Skeletal muscle tissue (tissue), 3 donors: ENCODE measurements at regions not wholly inside any gene's neighbourhood (a gene's known extent, or its start where the extent isn't known, plus 50 kb on each side); places are given as distances from the start of the nearest gene placed in this dataset.
"Not testable (repeated sequence)": the region's sequence is repeated elsewhere in the genome, so short reads cannot be mapped to it uniquely, and the experiment has no call there.

Source experiments
- H3K27ac ChIP-seq: one replicate; pipeline ENCODE4 v1.7.0; 2013; ENCODE audit warnings: mild to moderate bottlenecking, low read depth, low read length, inconsistent platforms
- H3K27me3 ChIP-seq, 3 donors: one replicate each; pipeline ENCODE4 v1.7.0; 2013; ENCODE audit warnings: low read length in 3 of 3; ENCODE audit not compliant: control insufficient read depth in 3 of 3, insufficient read depth in 3 of 3
- H3K36me3 ChIP-seq, 3 donors: one replicate each; pipeline ENCODE4 v1.7.0; 2013; ENCODE audit warnings: low read length in 3 of 3; ENCODE audit not compliant: control insufficient read depth in 3 of 3, insufficient read depth in 3 of 3
- H3K4me1 ChIP-seq, 3 donors: one replicate each; pipeline ENCODE4 v1.7.0; 2013; ENCODE audit warnings: low read length in 3 of 3, mild to moderate bottlenecking in 3 of 3; ENCODE audit not compliant: control insufficient read depth in 3 of 3, insufficient read depth in 3 of 3
- H3K4me3 ChIP-seq, 3 donors: one replicate each; pipeline ENCODE4 v1.7.0; 2013; ENCODE audit warnings: low read length in 3 of 3
- H3K9ac ChIP-seq, 3 donors: one replicate each; pipeline ENCODE4 v1.7.0; 2013; ENCODE audit warnings: low read length in 3 of 3, mild to moderate bottlenecking in 3 of 3, moderate library complexity in 2 of 3, low read depth in 1 of 3
- H3K9me3 ChIP-seq, 3 donors: one replicate each; pipeline ENCODE4 v1.7.0; 2013; ENCODE audit warnings: low read length in 3 of 3; ENCODE audit not compliant: control insufficient read depth in 3 of 3
- donor health status: Osteomylitis.

- Histone ChIP-seq H3K9ac (no peak overlapping the region), H3K27ac (no peak overlapping the region), H3K4me1 (no peaks in the 10 kb centered on the region), H3K9me3 (no peaks in the 10 kb centered on the region), H3K4me3 (no peak overlapping the region), H3K36me3 (no peaks in the 10 kb centered on the region), H3K27me3 (no peaks in the 10 kb centered on the region)
Measured at GRCh38 chr6:85063611-85064010, 299.2 kb upstream of the TBX18 start.

GRCh38 chr6:85062884-85063283 is 298.5 kb upstream of the TBX18 start:
- no peak overlapping the region for H3K9ac ChIP-seq
- H3K27ac ChIP-seq, result no peak overlapping the region
- no peaks in the 10 kb centered on the region for H3K4me1 ChIP-seq
- no peaks in the 10 kb centered on the region for H3K27me3 ChIP-seq
- H3K9me3 ChIP-seq, result no peaks in the 10 kb centered on the region
- H3K4me3 ChIP-seq, result no peak overlapping the region
- no peaks in the 10 kb centered on the region for H3K36me3 ChIP-seq

- no peaks in the 10 kb centered on the region for H3K27me3 ChIP-seq
- no peak overlapping the region for H3K9ac ChIP-seq
- H3K4me3 ChIP-seq, result no peak overlapping the region
- no peaks in the 10 kb centered on the region for H3K4me1 ChIP-seq
- H3K9me3 ChIP-seq, result no peaks in the 10 kb centered on the region
- no peak overlapping the region for H3K27ac ChIP-seq
- no peaks in the 10 kb centered on the region for H3K36me3 ChIP-seq
Measured at GRCh38 chr6:85058806-85059205, 294.4 kb upstream of the TBX18 start.

- H3K36me3 ChIP-seq, result no peaks in the 10 kb centered on the region
- no peaks in the 10 kb centered on the region for H3K4me1 ChIP-seq
- no peaks in the 10 kb centered on the region for H3K27me3 ChIP-seq
- no peaks in the 10 kb centered on the region for H3K9me3 ChIP-seq
- H3K9ac ChIP-seq, result no peak overlapping the region
- no peak overlapping the region for H3K4me3 ChIP-seq
- no peak overlapping the region for H3K27ac ChIP-seq
Measured at GRCh38 chr6:85050149-85050548, 285.8 kb upstream of the TBX18 start.

- Histone ChIP-seq H3K36me3 (no peaks in the 10 kb centered on the region), H3K27me3 (no peaks in the 10 kb centered on the region), H3K9me3 (no peaks in the 10 kb centered on the region), H3K9ac (no peak overlapping the region), H3K4me1 (no peaks in the 10 kb centered on the region), H3K4me3 (no peak overlapping the region), H3K27ac (no peak overlapping the region)
Measured at GRCh38 chr6:85049282-85049681, 284.9 kb upstream of the TBX18 start.

- Histone ChIP-seq H3K9me3 (no peaks in the 10 kb centered on the region), H3K9ac (no peak overlapping the region), H3K4me1 (no peaks in the 10 kb centered on the region), H3K27ac (no peak overlapping the region), H3K4me3 (no peak overlapping the region), H3K36me3 (no peaks in the 10 kb centered on the region), H3K27me3 (no peaks in the 10 kb centered on the region)
Measured at GRCh38 chr6:85047818-85048217, 283.4 kb upstream of the TBX18 start.

- not testable (repeated sequence) for H3K9ac ChIP-seq, H3K27me3 ChIP-seq, H3K4me1 ChIP-seq, H3K27ac ChIP-seq, H3K4me3 ChIP-seq, H3K9me3 ChIP-seq, H3K36me3 ChIP-seq
Measured at GRCh38 chr6:85045767-85046166, 281.4 kb upstream of the TBX18 start.

GRCh38 chr6:85044361-85044760 is 280.0 kb upstream of the TBX18 start:
- no peaks in the 10 kb centered on the region for H3K9me3 ChIP-seq
- H3K36me3 ChIP-seq, result no peaks in the 10 kb centered on the region
- no peak overlapping the region for H3K4me3 ChIP-seq
- no peaks in the 10 kb centered on the region for H3K4me1 ChIP-seq
- no peak overlapping the region for H3K27ac ChIP-seq
- H3K27me3 ChIP-seq, result no peaks in the 10 kb centered on the region
- no peak overlapping the region for H3K9ac ChIP-seq

- Histone ChIP-seq H3K4me1 (no peaks in the 10 kb centered on the region), H3K27ac (no peak overlapping the region), H3K27me3 (no peaks in the 10 kb centered on the region), H3K9ac (no peak overlapping the region), H3K4me3 (no peak overlapping the region), H3K36me3 (no peaks in the 10 kb centered on the region), H3K9me3 (no peaks in the 10 kb centered on the region)
Measured at GRCh38 chr6:85041376-85041775, 277.0 kb upstream of the TBX18 start.

GRCh38 chr6:85037221-85037620 is 272.8 kb upstream of the TBX18 start:
- Histone ChIP-seq H3K9ac (no peak overlapping the region), H3K27ac (no peak overlapping the region), H3K4me1 (no peaks in the 10 kb centered on the region), H3K9me3 (peaks cover 0 to 2% (median 2%) of the 10 kb centered on the region in 3 donors), H3K27me3 (no peaks in the 10 kb centered on the region), H3K4me3 (no peak overlapping the region), H3K36me3 (no peaks in the 10 kb centered on the region)

- Histone ChIP-seq H3K9me3 (peaks cover 0 to 2% (median 2%) of the 10 kb centered on the region in 3 donors), H3K4me3 (no peak overlapping the region), H3K27ac (no peak overlapping the region), H3K4me1 (no peaks in the 10 kb centered on the region), H3K36me3 (no peaks in the 10 kb centered on the region), H3K27me3 (no peaks in the 10 kb centered on the region), H3K9ac (no peak overlapping the region)
Measured at GRCh38 chr6:85035766-85036165, 271.4 kb upstream of the TBX18 start.
